ENCODE measurements at regions not wholly inside any gene's neighbourhood (a gene's known extent, or its start where the extent isn't known, plus 50 kb on each side); places are given as distances from the start of the nearest gene placed in this dataset.

GRCh38 chr3:83902787-83903533 is 1055.8 kb upstream of the CADM2 start:
- no peaks in the 10 kb centered on the region for H3K4me1 ChIP-seq
- H3K9me3 ChIP-seq: peaks cover 0 to 2% of the 10 kb centered on the region in 2 donors
- no peak for DNase-seq
- no peak for ATAC-seq
- no peak overlapping the region for H3K27ac ChIP-seq
- TF ChIP-seq CTCF (IDR thresholded peaks at IDR 0.05): no peak
- H3K36me3 ChIP-seq: no peaks in the 10 kb centered on the region
- no peaks in the 10 kb centered on the region for H3K27me3 ChIP-seq
- intact Hi-C loops (cut with DNase I): no loop called here
- no peak overlapping the region for H3K4me3 ChIP-seq

- TF ChIP-seq CTCF (IDR thresholded peaks at IDR 0.05): no peak
- DNase-seq (no peak), ATAC-seq (no peak)
- H3K9me3 ChIP-seq: no peaks in the 10 kb centered on the region
- intact Hi-C loops (cut with DNase I): no loop called here
- no peaks in the 10 kb centered on the region for H3K36me3 ChIP-seq
- H3K27me3 ChIP-seq: no peaks in the 10 kb centered on the region
- no peaks in the 10 kb centered on the region for H3K4me1 ChIP-seq
- H3K4me3 ChIP-seq: no peak overlapping the region
- no peak overlapping the region for H3K27ac ChIP-seq
Measured at GRCh38 chr3:83913381-83913780, 1045.4 kb upstream of the CADM2 start.

- no peak for ATAC-seq
- Histone ChIP-seq H3K9me3 (peaks cover 0 to 45% of the 10 kb centered on the region in 2 donors), H3K36me3 (no peaks in the 10 kb centered on the region), H3K27ac (no peak overlapping the region), H3K4me1 (no peaks in the 10 kb centered on the region), H3K27me3 (no peaks in the 10 kb centered on the region), H3K4me3 (no peak overlapping the region)
- intact Hi-C loops (cut with DNase I): no loop called here
- no peak for DNase-seq
- TF ChIP-seq CTCF (IDR thresholded peaks at IDR 0.05): no peak
Measured at GRCh38 chr3:83926291-83926690, 1032.5 kb upstream of the CADM2 start.

- peaks cover 0 to 52% of the 10 kb centered on the region in 2 donors for H3K9me3 ChIP-seq
- intact Hi-C loops (cut with DNase I): no loop called here
- no peak for TF ChIP-seq CTCF (IDR thresholded peaks at IDR 0.05)
- no peak overlapping the region for H3K4me3 ChIP-seq
- H3K27ac ChIP-seq: no peak overlapping the region
- ATAC-seq (no peak), DNase-seq (no peak)
- H3K27me3 ChIP-seq: no peaks in the 10 kb centered on the region
- H3K36me3 ChIP-seq: no peaks in the 10 kb centered on the region
- H3K4me1 ChIP-seq: no peaks in the 10 kb centered on the region
Measured at GRCh38 chr3:83928391-83928790, 1030.4 kb upstream of the CADM2 start.

GRCh38 chr3:83928903-83929302 is 1029.9 kb upstream of the CADM2 start:
- intact Hi-C loops (cut with DNase I): no loop called here
- H3K27me3 ChIP-seq: no peaks in the 10 kb centered on the region
- no peaks in the 10 kb centered on the region for H3K4me1 ChIP-seq
- H3K4me3 ChIP-seq: no peak overlapping the region
- peaks cover 0 to 53% of the 10 kb centered on the region in 2 donors for H3K9me3 ChIP-seq
- ATAC-seq: no peak
- no peaks in the 10 kb centered on the region for H3K36me3 ChIP-seq
- DNase-seq: no peak
- no peak overlapping the region for H3K27ac ChIP-seq
- TF ChIP-seq CTCF (IDR thresholded peaks at IDR 0.05): no peak

All from left lung (tissue), 4 donors.